NCI-H748 (cell line): ENCODE measurements at regions not wholly inside any gene's neighbourhood (a gene's known extent, or its start where the extent isn't known, plus 50 kb on each side); places are given as distances from the start of the nearest gene placed in this dataset.
A peak's percentile ranks its signal among the peaks of the same experiment; 100 is the strongest.

Experiments
- DNase-seq: peaks from one replicate; lab custom pipeline; 2025; ENCODE audit not compliant: unreplicated experiment; lab: John Stamatoyannopoulos, UW

DNA sequence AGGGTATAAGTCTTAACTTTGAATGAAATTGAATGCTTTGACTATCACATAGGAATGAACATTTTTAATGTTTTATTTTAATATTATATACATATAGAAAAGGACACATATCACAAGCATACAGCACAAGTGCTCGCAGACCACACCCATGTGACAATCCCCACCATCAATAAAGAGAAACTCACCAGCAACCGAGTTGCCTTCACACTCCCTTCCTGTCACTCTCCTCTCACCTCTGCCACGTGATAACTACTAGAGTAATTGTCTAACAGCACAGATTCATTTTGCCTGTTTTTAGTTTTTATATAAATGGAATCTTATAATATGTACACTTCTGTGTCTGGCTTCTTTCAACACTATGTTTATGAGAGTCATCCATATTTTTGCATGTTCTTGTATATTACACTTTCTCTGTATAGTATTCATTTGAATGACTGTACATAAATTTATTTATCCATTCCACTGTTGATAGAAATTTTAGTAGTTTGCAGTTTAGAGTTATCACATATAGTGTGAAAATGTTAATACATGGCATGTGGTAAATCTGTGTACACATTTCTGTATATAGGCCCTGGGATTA is 304.9 kb upstream of the DUSP10 start:
- no peak for DNase-seq

DNA sequence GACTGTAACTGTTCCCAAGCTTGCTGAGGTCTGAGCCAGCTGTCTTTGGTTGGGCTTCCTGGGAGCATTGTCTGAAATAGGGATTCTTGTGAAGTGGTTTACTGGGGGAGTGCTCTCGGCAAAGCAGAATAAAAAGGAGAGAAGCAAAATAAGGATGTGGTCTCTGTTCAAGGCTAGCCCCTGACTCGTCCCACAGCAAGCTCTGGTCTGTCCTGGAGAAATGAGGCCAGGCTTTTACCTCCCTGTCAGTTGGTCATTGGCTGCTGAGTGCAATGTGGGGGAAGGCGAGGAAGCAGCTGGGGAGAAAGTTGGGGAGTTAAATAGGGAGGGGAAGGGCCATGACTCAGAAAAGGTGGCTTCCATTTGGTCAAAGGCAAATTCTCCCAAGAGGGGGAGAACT is 303.9 kb upstream of the DUSP10 start:
- no peak for DNase-seq

DNA sequence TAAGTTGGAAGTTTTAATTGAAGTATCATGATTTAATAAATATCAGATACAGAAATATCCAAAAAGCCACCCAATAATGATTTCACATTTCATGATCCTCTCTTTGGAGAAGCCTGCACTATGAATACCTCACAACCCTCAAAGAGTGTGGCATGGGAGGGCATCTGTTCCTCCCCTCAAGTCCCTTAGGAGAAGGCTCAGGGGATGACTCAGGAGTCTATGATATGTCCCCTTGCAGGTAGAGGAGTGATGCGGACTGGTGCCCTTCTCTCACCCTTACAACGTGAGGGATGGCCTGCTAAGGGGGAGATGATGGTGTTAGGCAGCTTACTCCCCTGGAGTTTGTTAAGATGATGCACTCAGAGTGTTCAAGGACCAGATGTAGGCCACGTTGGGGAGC is 303.3 kb upstream of the DUSP10 start:
- no peak for DNase-seq

DNA sequence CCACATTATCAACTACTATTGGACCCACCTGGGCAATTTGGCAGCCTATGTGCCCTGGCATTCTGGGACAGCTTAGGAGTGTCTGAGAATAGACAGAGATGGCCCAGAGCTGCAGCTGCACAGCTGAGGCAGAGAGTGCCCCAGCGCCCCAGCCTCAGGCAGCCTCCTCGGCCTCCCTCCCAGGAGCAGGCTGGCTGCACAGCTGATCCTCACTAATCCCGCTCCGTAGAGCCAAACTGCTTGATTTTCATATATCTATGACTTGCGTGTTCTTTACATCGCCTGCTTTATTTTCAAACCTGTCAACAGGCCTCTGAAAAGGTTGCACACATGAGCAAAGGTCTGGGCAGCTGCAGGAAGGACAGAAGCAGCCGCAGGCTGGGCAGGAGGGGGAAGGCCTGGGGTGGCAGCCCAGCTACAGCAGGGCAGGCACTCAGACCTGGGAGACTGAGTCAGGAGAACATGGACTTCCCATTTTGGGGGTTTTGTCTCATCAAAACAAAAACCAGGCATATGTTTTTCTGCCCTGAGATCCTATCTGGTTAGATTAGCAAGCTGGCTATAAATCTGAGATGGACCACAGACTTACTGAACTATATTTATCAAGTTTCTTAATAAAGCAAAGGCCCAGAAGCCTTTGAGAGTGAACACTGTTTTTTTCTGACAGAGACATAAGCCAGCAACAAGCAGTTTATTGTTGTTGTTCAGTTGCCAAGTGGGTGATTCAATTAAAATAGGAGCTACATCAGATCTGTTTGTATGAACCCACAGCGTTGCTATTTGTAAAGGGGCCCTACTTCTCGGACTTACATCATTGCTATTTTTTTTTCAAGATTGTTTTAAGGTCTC is 301.8 kb upstream of the DUSP10 start:
- no peak for DNase-seq

DNA sequence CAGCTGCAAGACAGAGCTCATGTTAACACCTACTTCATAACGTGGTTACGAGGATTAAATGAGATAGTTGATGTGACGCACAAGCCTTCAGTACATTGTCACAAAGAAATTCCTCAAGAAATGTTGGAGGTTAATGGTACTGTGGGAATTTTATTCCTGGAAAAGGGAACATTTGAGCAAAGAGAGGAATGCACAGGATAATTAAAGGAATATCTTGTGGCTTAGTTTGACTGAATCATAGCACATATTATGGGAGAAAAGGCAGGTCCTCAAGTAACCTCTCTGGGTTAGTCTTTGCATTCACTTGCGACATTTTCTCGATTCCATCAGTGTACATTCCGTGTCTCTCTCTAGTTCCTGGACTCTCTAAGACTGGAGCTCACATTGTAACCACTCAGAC is 300.2 kb upstream of the DUSP10 start:
- DNase-seq = no peak

DNA sequence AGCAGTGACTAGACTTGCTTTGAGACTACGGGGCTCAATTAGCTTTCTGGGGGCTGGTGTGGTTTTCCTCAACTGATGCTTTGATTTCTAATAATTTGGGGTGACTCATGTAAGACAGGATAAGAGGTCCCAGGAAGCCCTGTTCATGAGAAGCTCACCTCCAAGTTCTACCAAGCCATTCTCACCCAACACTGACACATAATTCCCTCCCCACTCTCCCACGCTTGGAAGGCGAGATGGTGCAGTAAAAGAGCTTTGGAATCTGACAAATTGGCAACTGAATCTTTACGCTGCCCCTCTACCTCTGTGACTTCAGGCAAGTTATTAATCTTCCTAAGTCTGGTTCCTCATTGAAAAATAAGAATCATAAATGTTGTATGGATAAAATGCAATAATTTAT is 299.1 kb upstream of the DUSP10 start:
- no peak for DNase-seq

DNA sequence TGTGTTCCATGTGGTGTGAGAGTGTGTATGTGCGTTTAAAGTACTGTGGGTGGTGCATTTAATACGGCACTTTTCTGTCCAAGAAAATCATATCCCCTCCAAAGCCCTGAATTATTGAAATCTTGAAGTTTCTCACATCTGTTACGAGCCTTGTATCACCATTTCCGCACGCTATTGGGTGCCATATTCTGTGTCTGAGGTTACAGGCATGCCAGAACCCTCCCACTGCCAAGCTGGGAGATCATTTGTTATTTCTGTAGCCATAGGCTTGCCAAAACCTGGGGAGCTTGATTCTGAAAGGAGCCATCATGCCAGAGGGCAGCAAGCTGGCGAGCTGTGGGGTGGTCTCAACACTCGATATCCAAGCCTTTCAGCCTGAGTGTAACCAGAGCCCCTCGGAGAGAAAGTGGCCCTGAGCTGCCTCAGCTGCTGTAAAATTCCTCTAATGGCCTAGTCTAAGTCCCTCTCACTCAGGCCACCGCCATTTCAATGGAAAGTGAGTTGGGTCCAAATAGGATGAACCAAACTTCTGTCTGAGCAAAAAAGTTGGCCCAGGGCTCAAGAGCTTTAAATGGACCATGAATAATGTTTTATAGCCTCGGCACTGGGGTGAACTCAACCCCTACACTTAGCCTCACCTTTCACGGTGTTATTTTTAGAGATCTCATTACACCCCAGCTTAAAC is 298.4 kb upstream of the DUSP10 start:
- DNase-seq = no peak

DNA sequence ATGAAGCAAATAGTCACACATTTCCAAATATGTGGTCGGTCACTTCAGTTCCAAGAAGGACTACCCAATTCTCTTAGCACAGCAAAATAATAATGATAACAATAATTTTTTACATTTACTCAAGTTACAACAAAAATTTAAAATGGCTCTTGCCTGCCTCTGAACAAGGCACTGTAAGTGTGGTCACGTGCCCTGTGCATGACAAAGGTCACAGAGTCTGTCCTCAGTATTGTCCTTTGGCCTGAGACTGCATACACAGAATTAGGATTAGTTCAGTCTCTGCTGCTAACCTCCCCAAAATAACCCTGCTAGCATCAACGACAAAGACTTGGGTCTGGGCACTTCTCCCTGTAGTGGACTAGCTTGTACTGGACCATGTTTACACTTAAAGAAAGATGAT is 297.1 kb upstream of the DUSP10 start:
- no peak for DNase-seq

DNA sequence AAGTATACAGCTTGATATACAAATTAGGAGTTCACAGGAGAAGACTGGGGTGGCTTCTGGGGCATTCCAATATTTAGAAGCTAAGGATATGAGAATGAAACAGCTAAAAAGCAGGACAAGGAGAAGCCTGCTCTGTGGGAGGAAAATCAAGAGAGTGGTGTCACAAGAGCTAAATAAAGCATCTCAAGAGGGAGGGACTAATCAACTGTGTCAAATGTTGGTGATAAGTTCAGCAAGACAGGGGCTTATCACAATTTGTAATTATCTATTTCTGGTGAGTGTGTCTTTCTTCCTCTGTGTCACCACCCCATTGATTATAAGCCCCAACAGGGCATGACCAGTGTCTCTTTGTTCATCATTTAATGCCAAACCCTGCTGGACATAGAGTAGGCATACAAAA is 295.8 kb upstream of the DUSP10 start:
- no peak for DNase-seq

DNA sequence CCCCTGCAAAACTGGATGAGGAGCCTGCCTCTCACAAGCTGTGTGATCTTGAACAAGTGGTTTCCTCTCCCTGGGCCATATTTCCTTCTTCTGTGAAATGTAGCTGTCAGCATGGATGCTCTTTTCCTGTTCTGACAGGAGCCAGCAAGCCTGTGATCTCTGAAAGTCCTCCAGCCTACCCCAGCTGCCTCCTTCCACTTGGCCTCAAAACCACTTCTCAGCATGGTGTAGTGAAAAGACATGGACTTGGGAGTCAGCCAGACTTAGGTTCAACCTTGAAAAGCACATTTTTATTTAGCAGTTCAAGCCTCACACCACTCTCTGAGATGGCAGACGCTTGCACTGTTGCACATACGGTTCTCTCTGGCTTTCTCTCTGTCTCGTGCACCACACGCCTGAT is 292.9 kb upstream of the DUSP10 start:
- DNase-seq = no peak

DNA sequence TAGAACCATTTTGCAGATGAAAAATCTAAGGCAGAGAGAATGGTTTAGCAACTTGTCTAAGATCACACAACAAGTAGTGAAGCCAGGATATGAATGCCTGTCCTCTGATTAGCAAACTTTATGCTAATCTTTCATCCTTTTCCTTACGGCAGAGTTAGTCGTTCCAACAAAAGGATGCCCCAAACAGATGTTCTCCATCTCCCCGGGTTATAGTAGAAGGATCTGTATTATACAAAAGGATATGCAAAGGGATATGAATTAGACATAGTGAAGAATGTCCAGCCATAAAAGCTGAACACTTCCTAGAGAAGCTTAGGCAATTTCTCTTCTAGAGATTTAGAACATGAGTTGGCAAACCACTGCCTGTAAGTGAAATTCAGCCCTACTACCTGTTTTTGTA is 291.6 kb upstream of the DUSP10 start:
- no peak for DNase-seq

DNA sequence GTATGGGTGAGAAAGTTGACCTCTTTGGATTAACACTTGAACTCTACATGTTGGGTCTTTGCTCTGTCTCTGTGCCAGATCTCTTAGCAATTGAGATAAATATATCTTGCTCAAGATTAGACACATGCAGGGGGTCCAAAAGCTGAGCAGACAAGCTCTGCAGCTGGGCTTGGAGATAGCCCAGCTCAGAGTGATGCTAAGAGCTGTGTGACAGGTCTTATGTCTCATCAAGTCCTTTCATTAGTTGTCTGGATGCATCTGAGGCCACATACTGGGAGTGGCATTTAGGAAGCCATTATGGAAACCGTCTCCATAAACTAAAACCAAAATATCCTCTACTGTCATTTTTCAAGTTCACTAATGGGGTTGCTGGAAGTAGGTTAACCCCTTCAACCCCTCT is 289.4 kb upstream of the DUSP10 start:
- no peak for DNase-seq

DNA sequence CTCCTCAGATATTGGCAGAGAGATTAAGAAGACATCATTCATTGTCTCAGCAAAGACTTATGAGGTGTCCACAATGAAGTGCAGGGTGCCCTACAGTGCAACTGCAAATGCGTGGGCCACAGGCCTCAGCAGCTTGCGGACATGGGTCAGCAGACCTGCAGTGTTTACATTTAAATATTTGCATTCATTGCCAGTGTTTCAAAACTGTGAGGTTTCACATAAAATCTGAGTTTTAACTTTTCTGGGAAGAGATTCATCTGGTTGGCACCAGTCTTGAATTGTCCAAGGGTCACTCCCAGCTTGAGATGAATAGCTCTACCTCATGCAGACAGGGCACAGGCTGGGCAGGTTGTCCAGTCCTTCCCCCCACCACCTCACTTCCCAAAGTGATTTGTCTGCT is 286.8 kb upstream of the DUSP10 start:
- DNase-seq = no peak

DNA sequence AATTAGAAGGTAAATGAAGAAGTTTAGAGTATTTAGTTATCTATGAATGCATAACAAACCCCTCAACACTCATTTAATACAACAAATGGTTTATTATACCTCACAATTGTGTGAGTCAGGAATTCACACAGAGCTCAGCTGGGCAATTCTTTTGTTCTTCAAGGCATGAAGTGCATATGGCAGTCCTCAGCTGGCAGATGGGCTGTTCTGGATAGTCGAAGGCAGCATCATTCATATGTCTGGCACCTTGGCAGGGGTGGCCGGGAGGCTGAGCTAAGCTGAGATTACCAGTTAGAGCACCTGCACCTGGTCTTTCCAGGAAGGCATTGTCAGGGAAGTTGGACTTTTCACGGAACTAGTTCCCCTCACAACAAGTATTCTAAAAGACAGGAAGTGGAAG is 286.2 kb upstream of the DUSP10 start:
- peak; percentile 57 for DNase-seq

DNA sequence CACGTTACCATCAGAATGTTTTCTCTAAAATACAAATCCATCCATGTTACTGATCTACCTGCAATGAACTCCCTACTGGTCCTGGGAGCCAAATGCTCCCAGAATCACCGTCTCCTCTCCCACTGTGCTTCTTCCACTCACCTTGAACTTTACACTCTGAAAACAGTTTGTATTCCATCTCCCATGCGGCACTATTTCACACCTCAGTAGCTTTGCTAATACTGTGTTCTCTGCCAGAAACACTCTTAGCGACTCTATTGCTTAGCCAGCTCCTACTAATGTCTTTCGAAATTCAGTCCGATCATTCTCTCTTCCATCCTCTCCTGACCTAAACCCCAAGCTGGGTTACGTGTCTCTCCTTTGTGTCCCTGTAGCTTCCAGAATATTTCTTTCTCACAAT is 284.4 kb upstream of the DUSP10 start:
- no peak for DNase-seq

DNA sequence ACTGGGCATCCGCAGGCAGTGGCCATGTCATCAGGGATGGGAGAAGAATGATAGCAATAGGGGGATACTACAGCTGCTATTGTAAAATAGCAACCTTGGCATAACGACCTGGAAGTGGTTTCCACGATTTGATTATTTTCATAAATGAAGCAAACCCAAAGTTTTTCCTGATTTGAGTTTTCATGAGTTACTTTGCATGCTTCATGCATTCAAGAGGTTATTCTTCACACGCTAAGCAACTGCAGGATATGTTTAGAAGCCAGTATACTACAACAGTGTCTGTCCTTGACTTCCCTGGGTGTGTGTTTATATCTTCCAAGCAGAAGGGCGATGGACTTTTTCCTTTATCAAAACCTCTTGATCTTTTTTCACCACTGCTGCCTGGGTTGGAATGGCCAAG is 281.1 kb upstream of the DUSP10 start:
- DNase-seq = no peak

DNA sequence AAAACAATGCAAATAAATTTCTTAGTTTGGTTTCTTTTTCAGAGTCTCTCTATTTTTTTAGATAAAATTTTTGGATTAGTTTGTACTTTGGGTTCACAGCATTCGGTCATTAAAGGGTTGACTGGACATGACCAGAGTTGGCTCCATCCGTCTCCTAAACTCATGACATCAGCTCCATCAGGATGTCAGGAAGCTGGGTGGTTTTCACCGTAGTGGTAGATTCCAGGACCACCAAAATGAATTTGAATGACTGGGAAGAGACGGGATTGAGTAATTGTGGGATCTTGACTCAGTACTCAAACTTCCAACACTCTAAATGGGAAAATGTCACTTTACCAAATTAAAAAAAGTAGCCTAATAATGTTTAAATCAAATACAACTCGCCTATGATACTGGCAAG is 279.2 kb upstream of the DUSP10 start:
- DNase-seq = no peak

DNA sequence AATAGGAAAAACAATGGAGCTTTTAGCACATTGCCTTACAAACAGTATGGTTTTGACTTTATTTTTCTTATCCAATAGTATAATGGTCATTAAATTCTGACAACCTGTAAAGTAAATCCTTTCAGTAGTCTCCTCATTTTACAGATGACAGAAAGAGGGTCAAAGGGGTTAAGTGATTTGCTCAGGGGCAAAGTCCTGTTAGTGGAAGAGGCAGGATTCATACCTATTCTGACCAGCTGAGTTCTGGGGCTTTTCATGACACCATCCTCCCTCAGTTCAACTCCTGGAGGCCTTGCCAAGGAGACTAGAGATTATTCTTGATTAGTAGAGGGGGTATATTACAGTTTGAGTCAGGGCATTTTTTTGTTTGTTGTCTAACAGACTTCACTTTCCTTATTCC is 278.7 kb upstream of the DUSP10 start:
- no peak for DNase-seq

DNA sequence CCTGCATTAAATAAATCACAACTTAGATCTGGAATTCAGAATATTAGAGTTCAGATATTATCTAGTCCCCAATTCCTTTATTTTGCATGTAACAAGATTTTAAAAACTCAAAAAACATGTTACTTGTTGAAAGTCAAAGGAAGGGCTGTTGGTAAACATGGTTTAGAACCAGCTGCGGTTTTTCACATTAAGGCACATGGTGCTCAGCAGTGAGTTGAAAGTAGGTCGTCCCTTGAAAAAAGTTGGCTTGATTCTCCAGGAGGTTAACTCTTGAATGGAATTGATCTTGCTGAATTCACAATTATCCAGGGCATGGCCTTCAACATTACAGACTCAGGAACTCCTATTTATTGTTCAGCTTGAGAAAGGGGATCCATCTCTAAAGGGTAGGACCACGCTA is 277.1 kb upstream of the DUSP10 start:
- DNase-seq = no peak

DNA sequence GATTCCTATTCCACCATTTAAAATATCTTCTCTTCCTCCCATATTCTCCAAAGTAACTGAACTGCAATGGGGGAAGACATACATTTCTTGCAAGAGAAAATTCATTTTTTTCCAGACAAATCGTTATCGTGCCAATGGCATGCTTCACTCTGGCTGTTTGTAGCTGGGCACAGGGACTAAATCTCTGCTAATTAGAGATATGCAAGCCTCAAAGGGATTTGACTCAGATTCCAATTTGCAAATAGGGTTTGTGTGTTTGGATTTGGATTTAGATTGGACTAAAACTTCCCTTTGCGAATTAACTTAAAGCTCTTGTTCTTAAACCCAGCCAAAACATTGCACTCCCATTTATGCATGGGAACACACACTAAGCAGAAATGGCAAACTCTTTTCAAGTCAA is 276.2 kb upstream of the DUSP10 start:
- DNase-seq = no peak

DNA sequence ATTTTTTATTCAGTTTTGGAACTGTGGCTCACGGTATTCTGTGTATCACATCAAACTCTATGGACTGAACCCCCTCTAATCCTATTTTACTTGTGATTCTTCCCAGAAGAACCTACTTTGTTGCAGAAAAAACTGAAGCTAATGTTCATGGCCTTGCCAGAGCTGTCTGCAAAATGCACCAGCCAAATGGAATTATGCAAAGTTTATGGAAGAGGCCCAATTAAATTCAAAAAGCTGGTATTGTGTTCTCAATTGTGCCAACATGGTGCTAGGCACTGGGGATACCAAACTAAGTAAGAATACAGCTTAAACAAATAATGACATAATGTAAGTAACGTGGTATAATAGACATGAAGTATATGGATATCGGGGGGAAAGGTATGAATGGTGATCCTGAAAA is 273.8 kb upstream of the DUSP10 start:
- DNase-seq = no peak

DNA sequence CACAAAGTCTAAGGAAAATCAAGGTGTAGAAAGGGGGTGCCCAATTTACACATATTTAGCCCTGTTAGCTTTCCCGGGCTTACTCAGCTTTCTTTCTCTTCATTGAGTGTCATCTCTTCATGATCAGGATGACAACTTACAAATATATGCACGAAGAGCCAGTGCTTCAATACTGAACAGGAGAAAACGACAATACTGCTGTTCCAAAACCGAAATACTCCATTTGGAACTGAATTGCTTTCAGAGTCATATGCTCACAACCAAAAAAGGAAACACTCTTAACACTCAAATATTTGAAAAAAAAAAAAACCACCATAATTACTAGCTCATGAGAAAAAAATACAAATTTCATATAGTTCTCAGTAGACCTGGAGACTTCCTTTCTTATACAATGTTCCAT is 272.1 kb upstream of the DUSP10 start:
- no peak for DNase-seq
